Urinary bladder (tissue), 3 donors: ENCODE measurements at regions not wholly inside any gene's neighbourhood (a gene's known extent, or its start where the extent isn't known, plus 50 kb on each side); places are given as distances from the start of the nearest gene placed in this dataset.
"Not testable (repeated sequence)": the region's sequence is repeated elsewhere in the genome, so short reads cannot be mapped to it uniquely, and the experiment has no call there.

ENCODE experiments used
- DNase-seq: peaks from one replicate; pipeline ENCODE4 v3.0.0-alpha.2; 2015; ENCODE audit errors: extremely low spot score
- H3K27ac ChIP-seq: one replicate; pipeline ENCODE4 v1.5.1; 2013; ENCODE audit warnings: low read depth, mild to moderate bottlenecking, moderate library complexity
- H3K36me3 ChIP-seq: one replicate; pipeline ENCODE4 v1.6.1; 2013; ENCODE audit warnings: mild to moderate bottlenecking, moderate library complexity; ENCODE audit not compliant: insufficient read depth
- H3K4me1 ChIP-seq: one replicate; pipeline ENCODE4 v1.6.1; 2013; ENCODE audit warnings: mild to moderate bottlenecking, moderate library complexity; ENCODE audit not compliant: insufficient read depth
- H3K4me3 ChIP-seq: one replicate; pipeline ENCODE4 v1.5.1; 2013; ENCODE audit warnings: low read depth, low read length
- WGBS: extraction: QIAGEN DNeasy Blood & Tissue Kit; methylation state at CpG from one replicate; pipeline ENCODE4 v1.1.7; 2013; 5-methylcytosine and 5-hydroxymethylcytosine counted together
- donor health status: healthy with polysubstance abuse.
- donor health status: healthy.

DNA sequence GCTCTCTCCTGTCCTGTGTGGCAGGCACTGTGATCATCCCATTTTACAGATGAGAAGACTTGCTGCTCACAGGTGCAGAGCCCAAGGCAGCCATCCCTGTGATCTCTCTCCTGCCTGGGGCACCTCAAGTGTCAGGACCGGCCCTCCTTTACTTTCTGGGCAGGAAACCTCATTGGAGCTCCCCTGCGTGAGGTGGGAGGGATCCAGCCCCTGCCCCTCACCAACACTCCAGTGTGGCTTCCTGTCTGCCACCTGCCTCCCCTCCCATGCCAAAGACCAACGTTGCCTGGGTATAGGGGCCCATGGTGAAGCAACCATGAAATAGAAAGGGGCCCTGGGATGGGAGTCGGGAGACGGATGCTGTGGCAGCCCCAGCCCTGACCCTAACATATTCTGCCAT is 91.2 kb upstream of the MYL10 start:
- Histone ChIP-seq H3K27ac (no peak overlapping the region), H3K4me3 (no peak overlapping the region), H3K36me3 (no peaks in the 10 kb centered on the region), H3K4me1 (no peaks in the 10 kb centered on the region)
- no peak for DNase-seq
- WGBS, result 78% methylated on average over 5 of the region's 5 CpGs

DNA sequence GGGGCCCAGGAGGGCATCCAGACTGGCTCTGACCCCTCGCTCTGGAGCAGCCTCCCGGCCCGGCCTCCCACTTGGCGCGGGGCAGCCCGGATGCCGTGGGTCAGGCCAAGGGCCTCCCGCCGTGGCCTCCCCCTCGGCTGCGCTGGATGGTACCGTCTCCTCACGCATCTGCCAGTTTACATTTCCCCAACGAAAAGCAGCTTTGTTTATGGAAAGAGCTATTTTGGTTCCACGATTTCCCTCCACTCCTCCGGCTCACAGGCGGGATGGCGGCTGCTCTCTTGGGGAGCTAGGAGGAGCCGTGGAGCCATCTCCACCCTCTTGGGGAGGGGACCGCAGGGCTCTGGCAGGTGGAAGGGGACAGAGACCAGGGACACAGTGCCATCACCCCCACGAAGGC is 93.2 kb upstream of the MYL10 start:
- Histone ChIP-seq H3K4me1 (no peaks in the 10 kb centered on the region), H3K36me3 (no peaks in the 10 kb centered on the region), H3K4me3 (no peak overlapping the region), H3K27ac (no peak overlapping the region)
- 25% methylated on average over 21 of the region's 21 CpGs for WGBS
- no peak for DNase-seq

DNA sequence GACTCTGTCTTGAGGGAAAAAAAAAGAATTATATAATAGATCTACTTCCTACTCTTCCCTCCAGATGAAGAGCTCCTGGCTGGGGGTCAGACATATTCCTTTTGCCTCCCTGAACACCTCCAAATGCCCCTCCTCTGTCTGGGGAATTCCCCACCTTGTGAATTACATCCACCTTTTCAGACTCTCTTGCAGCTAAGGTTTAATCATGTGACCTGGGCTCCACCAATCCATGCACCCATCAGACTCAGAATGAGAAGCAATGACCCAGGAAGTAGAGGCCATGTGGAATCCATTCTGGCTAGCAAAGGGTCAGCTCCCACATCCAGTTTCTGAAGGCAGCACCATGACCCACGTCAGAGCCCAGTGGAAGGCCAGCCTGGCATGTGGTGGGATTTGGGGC is 93.6 kb upstream of the CUX1 start:
- Histone ChIP-seq H3K27ac (no peak overlapping the region), H3K4me1 (no peaks in the 10 kb centered on the region), H3K4me3 (no peak overlapping the region), H3K36me3 (no peaks in the 10 kb centered on the region)
- WGBS, result 91% methylated on average over 1 of the region's 1 CpG
- DNase-seq, result no peak

DNA sequence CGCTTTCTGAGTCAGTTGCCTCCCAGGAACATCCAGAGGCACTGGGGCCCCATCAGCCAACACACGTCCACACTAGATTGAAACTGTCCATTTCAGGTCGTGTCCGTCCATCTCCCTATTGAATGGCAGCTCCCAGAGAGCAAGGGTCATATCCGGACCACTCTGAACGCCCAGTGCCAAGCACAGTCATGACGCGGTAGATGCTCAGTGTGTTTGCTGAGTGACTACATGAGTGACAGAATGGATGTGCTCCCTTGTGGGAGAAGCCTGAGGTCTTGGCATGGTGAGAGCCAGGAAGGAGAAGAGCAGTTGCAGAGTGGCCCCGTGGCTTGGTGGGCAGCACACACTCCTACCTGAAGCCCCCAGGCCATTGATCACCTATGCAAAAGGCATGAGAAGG is 92.5 kb upstream of the CUX1 start:
- no peak for DNase-seq
- 94% methylated on average over 9 of the region's 9 CpGs for WGBS
- Histone ChIP-seq H3K4me3 (no peak overlapping the region), H3K36me3 (no peaks in the 10 kb centered on the region), H3K27ac (no peak overlapping the region), H3K4me1 (no peaks in the 10 kb centered on the region)

DNA sequence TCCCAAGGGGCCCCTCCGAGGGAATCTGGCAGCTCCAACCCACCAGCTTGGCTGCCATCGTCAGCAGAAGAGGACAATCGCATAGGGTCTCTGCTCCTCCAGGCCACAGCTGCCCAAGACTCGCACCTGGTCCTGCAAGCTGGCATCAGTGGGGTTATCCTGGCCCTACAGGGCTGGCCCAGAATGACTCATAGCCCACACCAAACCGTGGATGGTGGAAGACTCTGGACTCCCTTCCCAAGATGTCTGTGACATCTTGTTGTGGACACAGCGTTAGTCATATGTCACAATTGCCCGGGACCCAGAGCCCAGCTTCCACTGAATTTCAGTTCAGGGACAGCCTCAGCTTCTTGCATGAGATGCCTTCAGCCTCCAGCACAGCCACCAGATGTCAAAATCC is 91.5 kb upstream of the CUX1 start:
- no peaks in the 10 kb centered on the region for H3K4me1 ChIP-seq
- no peak for DNase-seq
- H3K36me3 ChIP-seq, result no peaks in the 10 kb centered on the region
- no peak overlapping the region for H3K27ac ChIP-seq
- 64% methylated on average over 7 of the region's 7 CpGs for WGBS
- no peak overlapping the region for H3K4me3 ChIP-seq

DNA sequence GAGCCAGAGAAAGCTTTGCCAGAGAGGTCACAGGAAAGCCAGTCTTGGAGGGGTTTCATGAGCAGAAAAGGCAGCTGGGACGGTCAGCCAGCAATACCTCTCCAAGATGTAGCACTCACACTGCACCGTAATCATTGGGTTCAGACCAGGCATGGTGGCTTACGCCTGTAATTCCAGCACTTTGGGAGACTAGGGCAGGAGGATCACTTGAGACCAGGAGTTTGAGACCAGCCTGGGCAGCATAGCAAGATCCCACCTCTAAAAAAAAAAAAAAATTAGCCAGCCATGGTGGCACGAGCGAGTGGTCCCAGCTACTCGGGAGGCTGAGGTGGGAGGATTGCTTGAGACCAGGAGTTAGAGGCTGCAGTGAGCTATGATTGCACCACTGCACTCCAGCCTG is 90.2 kb upstream of the CUX1 start:
- Histone ChIP-seq H3K4me1 (no peaks in the 10 kb centered on the region), H3K27ac (no peak overlapping the region), H3K36me3 (no peaks in the 10 kb centered on the region), H3K4me3 (no peak overlapping the region)
- WGBS, result 93% methylated on average over 6 of the region's 6 CpGs
- DNase-seq, result no peak

DNA sequence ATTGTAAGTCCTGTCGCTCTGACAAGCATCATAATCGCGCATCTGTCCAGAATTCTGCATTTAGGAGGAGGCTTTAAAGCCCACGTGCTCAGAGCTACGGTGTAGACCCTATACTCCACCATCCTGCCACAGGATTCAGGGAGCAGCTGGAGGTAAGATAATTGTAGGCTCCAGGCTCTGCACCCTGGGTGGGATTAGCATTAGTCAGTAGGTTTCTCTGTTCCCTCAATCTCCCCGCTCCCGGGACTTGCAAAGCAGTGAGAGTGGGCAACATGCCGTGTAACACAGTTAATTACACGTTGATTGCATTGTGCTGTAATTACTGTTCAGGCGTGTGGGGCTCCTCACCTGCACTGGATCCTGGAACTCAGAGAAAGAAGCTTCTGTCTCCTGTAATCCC is 89.3 kb upstream of the CUX1 start:
- no peaks in the 10 kb centered on the region for H3K36me3 ChIP-seq
- DNase-seq, result no peak
- WGBS, result 86% methylated on average over 10 of the region's 10 CpGs
- no peaks in the 10 kb centered on the region for H3K4me1 ChIP-seq
- no peak overlapping the region for H3K4me3 ChIP-seq
- no peak overlapping the region for H3K27ac ChIP-seq

DNA sequence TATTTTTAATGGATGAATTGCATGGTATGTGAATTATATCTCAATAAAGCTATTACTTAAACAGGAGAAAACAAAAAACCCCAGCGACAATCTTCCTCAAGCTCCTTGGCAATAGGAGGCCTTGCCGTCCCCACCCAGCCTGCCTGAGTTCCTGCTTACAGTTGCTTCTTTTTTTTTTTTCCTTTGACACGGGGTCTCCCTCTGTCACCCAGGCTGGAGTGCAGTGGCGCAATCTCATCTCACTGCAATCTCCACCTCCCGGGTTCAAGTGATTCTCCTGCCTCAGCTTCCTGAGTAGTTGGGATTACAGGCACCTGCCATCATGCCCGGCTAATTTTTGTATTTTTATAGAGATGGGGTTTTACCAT is 88.6 kb upstream of the CUX1 start:
- DNase-seq, H3K4me3 ChIP-seq, H3K36me3 ChIP-seq, H3K4me1 ChIP-seq: not testable (repeated sequence)
- H3K27ac ChIP-seq, result peak overlapping the region; percentile 55
- WGBS, result 75% methylated on average over 6 of the region's 6 CpGs

DNA sequence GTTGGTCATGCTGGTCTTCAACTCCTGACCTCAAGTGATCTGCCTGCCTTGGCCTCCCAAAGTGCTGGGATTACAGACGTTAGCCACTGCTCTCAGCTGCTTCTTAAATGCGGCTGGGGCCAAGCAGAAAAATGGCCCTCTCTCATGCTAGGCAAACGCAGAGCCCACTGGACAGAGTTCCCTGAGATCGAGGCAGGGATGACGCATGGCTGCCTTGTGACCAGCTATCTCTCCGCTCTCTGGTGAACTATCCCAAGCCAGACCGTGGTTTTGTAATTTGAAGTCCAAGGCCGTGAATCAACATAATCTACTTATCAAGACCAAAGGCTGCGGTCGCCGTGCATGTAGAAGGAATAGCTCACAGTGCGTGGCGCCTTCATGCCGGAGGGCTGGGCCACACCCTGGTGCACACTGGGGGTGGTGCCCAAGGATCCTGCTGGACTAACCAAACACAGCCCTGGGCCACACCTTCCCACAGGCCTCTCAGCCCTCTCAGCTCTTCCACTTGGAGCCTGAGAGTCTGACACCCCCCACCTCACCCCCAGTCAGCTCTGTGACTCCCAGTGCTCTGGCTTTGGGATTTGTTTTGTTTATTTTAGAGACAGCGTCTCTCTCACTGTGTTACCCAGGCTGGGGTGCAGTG is 88.1 kb upstream of the CUX1 start:
- DNase-seq, result no peak
- 65% methylated on average over 15 of the region's 15 CpGs for WGBS
- no peaks in the 10 kb centered on the region for H3K4me1 ChIP-seq
- peak overlapping the region; percentile 55 for H3K27ac ChIP-seq
- H3K4me3 ChIP-seq, result no peak overlapping the region
- H3K36me3 ChIP-seq, result no peaks in the 10 kb centered on the region

DNA sequence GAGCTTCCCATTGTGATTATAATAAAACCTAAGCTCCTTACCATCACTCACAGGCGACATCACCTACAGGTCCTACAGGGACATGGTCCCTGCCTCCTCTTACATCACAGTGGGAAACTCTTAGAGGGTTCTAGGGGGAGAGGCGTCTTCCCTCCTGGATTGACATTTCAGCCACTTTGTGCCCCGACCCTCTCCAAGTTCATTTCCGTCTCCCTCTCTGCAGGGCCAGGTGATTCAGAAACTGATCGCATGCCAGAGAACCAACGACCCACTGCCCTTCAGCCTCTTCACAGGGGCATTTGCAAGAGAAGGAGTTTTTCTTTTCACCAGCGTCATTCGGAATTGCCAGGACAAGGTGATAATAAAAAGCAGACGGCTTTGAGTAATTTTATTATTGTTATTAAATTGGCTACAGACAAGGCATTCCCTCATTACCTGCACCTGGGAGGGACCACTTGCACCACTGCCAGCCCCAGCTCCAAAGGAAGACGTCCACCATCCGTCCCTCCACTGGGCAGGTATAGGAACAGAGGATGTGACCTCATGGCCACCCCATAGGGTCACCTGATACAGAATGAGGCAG is 85.8 kb upstream of the CUX1 start:
- Histone ChIP-seq H3K27ac (no peak overlapping the region), H3K36me3 (no peaks in the 10 kb centered on the region), H3K4me1 (no peaks in the 10 kb centered on the region), H3K4me3 (no peak overlapping the region)
- 75% methylated on average over 11 of the region's 11 CpGs for WGBS
- no peak for DNase-seq

DNA sequence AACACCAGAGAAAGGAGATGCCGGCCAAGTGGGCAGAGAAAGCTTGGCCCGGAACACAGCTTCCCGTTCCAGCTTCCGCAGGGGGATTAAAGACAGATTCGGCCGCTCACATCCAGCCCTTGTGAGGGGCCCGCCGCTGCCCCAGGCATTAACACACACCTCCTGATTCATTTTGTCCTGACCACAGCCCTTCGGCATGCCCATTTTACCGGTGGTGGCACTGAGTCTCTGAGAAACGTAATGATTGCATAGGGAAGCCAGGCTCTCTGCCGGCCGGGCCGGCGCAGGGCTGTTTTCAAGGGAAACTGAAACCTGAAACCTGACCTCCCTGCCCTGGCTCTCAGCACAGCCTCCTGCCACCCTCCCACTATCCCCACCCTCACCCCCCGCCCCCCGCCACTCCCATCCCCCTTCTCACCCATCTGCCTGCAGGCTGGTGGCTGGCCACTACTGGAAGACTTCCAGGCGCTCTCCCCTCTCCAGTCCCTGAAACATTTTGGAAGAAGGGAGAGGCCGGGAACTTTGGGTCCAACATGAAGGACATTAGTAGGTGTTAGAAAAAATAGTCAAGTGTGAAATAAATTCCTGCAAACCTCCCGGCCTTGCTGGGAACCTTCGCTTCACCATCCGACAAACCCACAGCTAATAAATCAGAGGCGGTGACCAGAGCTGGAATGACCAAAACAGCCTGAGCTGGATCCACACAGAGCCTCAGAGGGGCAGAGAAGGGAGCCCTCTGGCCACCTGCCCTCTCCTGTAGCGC is 83.5 kb upstream of the CUX1 start:
- 21% methylated on average over 24 of the region's 24 CpGs for WGBS
- Histone ChIP-seq H3K4me1 (no peaks in the 10 kb centered on the region), H3K27ac (peak overlapping the region; percentile 66), H3K4me3 (peak overlapping the region; percentile 24), H3K36me3 (no peaks in the 10 kb centered on the region)
- DNase-seq, result no peak

DNA sequence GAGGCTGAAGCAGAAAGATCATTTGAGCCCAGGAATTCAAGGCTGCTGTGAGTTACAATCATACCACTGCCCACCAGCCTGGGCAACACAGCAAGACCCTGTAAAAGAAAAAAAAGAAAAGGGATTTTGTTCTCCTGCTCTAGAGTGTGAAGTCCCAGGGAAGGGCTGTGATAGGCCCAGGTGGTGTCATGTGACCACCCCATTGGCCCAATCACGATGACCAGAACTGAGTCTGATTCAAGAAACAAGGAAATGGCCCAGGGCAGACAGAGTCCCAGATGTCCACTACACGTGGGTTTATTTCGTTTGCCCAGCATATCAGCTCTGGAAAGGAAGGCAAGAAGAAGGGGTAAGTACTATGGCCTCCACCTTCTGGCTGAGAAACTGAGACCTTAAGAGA is 81.3 kb upstream of the CUX1 start:
- DNase-seq, result no peak
- Histone ChIP-seq H3K4me3 (no peak overlapping the region), H3K36me3 (no peaks in the 10 kb centered on the region), H3K4me1 (no peaks in the 10 kb centered on the region), H3K27ac (no peak overlapping the region)
- 94% methylated on average over 3 of the region's 3 CpGs for WGBS

DNA sequence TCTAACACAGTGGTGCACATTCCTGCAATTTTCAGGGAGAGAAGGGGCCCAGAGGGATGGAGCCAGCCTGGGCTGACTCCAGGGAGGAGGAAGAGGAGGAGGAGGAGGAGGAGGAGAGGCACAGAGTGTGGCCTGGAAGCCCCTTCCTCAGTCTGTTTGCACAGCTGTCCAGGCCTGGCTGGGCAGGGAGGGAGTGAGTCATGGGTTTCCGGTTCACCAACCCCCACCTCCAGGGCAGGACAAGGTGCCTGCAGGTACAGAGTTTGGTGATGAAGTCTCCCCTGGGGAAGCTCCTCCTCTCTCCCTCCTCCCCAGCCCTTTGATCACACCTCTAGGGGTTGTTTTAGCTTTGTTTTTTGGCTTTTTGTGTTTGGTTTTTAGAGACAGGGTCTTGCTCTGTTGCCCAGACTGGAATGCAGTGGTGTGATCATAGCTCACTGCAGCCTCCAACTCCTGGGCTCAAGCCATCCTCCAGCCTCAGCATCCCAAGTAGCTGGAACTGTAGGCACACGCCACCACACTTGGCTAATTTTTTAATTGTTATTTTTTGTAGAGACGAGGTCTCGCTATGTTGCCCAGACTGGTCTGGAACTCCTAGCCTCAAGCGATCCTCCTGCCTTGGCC is 77.5 kb upstream of the CUX1 start:
- no peak for DNase-seq
- WGBS, result 91% methylated on average over 5 of the region's 5 CpGs
- Histone ChIP-seq H3K4me3 (no peak overlapping the region), H3K36me3 (no peaks in the 10 kb centered on the region), H3K4me1 (no peaks in the 10 kb centered on the region), H3K27ac (no peak overlapping the region)
